GM23338 (cell line): ENCODE measurements at regions not wholly inside any gene's neighbourhood (a gene's known extent, or its start where the extent isn't known, plus 50 kb on each side); places are given as distances from the start of the nearest gene placed in this dataset.

ENCODE experiments used
- ATAC-seq: fragments of 200-7000 bp; cut with Tn5 transposase; 3 replicates; pipeline ENCODE4 v1.9.1; 2020
- DNase-seq: peaks from one replicate; pipeline ENCODE4 v3.0.0-alpha.2; 2015; ENCODE audit warnings: low spot score
- H2AFZ ChIP-seq: fragments of 200-600 bp; sonication (generic); 2 replicates; pipeline ENCODE4 v1.8.0; 2016; ENCODE audit warnings: antibody characterized with exemption, mild to moderate bottlenecking, moderate library complexity
- H3F3A ChIP-seq: fragments of 200-600 bp; sonication (generic); replicated peaks from 2 replicates; pipeline ENCODE4 v1.8.0; 2017; ENCODE audit warnings: antibody characterized with exemption, mixed run types, low read depth
- H3K27ac ChIP-seq: fragments of 200-600 bp; sonication (generic); 2 replicates; pipeline ENCODE4 v1.6.1; 2016; ENCODE audit warnings: low read depth
- H3K27me3 ChIP-seq: fragments of 200-600 bp; sonication (generic); 2 replicates; pipeline ENCODE4 v1.8.0; 2016; ENCODE audit warnings: mild to moderate bottlenecking, mixed run types, moderate library complexity; ENCODE audit not compliant: insufficient read depth
- H3K36me3 ChIP-seq: fragments of 200-600 bp; sonication (generic); 2 replicates; pipeline ENCODE4 v1.8.0; 2016; ENCODE audit warnings: mild to moderate bottlenecking; ENCODE audit not compliant: insufficient read depth
- H3K4me1 ChIP-seq: fragments of 200-600 bp; sonication (generic); 2 replicates; pipeline ENCODE4 v1.8.0; 2016; ENCODE audit warnings: mild to moderate bottlenecking, moderate library complexity; ENCODE audit not compliant: insufficient read depth
- H3K4me2 ChIP-seq: fragments of 200-600 bp; sonication (generic); 2 replicates; pipeline ENCODE4 v1.7.1; 2017; ENCODE audit warnings: mixed run types
- H3K4me3 ChIP-seq: fragments of 200-600 bp; sonication (generic); 2 replicates; pipeline ENCODE4 v1.6.1; 2016; ENCODE audit warnings: mixed run types
- H3K79me2 ChIP-seq: fragments of 200-600 bp; sonication (generic); replicated peaks from 2 replicates; pipeline ENCODE4 v1.8.0; 2017; ENCODE audit warnings: mild to moderate bottlenecking; ENCODE audit not compliant: insufficient read depth
- H3K9me2 ChIP-seq: fragments of 200-600 bp; sonication (generic); 2 replicates; pipeline ENCODE4 v1.8.0; 2017; ENCODE audit not compliant: insufficient read depth
- H4K20me1 ChIP-seq: fragments of 200-600 bp; sonication (generic); replicated peaks from 2 replicates; pipeline ENCODE4 v1.8.0; 2017; ENCODE audit warnings: mild to moderate bottlenecking; ENCODE audit not compliant: insufficient read depth
- H3K27ac Mint-ChIP-seq: 2 replicates; pipeline ENCODE4 v1.8.0; 2020; ENCODE audit warnings: inconsistent platforms, mild to moderate bottlenecking, moderate library complexity, mixed read lengths
- H3K27me3 Mint-ChIP-seq: 3 replicates; pipeline ENCODE4 v1.8.0; 2022; ENCODE audit warnings: low read depth, mild to moderate bottlenecking, moderate library complexity, mixed read lengths, inconsistent platforms; ENCODE audit not compliant: insufficient read depth, poor library complexity
- H3K36me3 Mint-ChIP-seq: 3 replicates; pipeline ENCODE4 v1.8.0; 2021; ENCODE audit warnings: low read depth, mild to moderate bottlenecking, inconsistent platforms, moderate library complexity, mixed read lengths
- H3K4me1 Mint-ChIP-seq: 3 replicates; pipeline ENCODE4 v1.8.0; 2020; ENCODE audit warnings: mild to moderate bottlenecking, inconsistent platforms, mixed read lengths
- H3K4me3 Mint-ChIP-seq: 3 replicates; pipeline ENCODE4 v1.8.0; 2021; ENCODE audit warnings: moderate library complexity, mild to moderate bottlenecking, inconsistent platforms, mixed read lengths
- H3K9me3 Mint-ChIP-seq: 3 replicates; pipeline ENCODE4 v1.8.0; 2020; ENCODE audit warnings: moderate library complexity, mild to moderate bottlenecking, inconsistent platforms, mixed read lengths
- EZH2 ChIP-seq: fragments of 200-600 bp; sonication (generic); IDR thresholded peaks from one replicate; pipeline ENCODE4 v1.8.0; 2017; ENCODE audit warnings: antibody characterized with exemption, mild to moderate bottlenecking, low read depth; ENCODE audit not compliant: unreplicated experiment
- JUNB ChIP-seq: IDR thresholded peaks from one replicate; pipeline ENCODE4 v1.6.1; 2016; ENCODE audit warnings: antibody characterized with exemption; ENCODE audit not compliant: unreplicated experiment
- NANOG ChIP-seq: IDR thresholded peaks from 2 replicates; pipeline ENCODE4 v1.6.1; 2016; ENCODE audit warnings: antibody characterized with exemption, borderline replicate concordance
- STAT1 ChIP-seq: IDR thresholded peaks from one replicate; pipeline ENCODE4 v1.6.1; 2016; ENCODE audit warnings: antibody characterized with exemption; ENCODE audit not compliant: unreplicated experiment
- ZNF331 ChIP-seq: fragments of 250-450 bp; sonication (Bioruptor Pico); IDR thresholded peaks from 2 replicates; pipeline ENCODE4 v1.5.0; 2020; ENCODE audit warnings: low read depth, mild to moderate bottlenecking, moderate library complexity
- TF ChIP-seq, protein P1 (sequence below): fragments of 250-450 bp; sonication (Bioruptor Pico); IDR thresholded peaks from 2 replicates; pipeline ENCODE4 v1.5.0; 2020; ENCODE audit warnings: mild to moderate bottlenecking, moderate library complexity
- TF ChIP-seq, protein P2 (sequence below): IDR thresholded peaks from 2 replicates; pipeline ENCODE4 v1.6.1; 2016; ENCODE audit warnings: antibody characterized with exemption
- TF ChIP-seq, protein P3 (sequence below), 2 experiments: fragments of 200-600 bp in 1 of 2; sonication (generic) in 1 of 2; conservative IDR thresholded peaks; 2 replicates each; pipeline versions ENCODE4 v1.5.1 to v1.6.1; 2016 to 2017; ENCODE audit warnings: antibody characterized with exemption in 2 of 2, low read depth in 2 of 2, mild to moderate bottlenecking in 2 of 2, moderate library complexity in 1 of 2

DNA sequence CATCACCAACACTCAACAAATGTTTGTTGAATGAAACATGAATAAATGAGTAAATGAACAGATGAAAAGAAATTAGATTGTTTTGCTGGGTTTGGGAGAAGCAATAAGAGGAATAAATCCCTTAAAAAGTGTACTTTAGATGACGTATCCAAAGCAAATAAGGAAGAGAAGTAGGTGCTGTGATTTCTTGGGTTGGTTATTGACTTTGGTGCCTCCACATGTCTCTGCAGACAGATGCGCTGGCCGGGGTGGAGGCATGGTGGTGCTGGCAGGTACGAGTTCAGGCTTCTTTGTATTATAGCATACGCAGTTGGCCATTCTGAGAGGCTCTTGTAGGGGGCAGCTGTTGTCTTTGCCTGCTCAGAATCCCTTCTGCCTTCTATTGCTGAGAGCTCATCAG lies 178.9 kb downstream of the POLR2M start:
- DNase-seq = no peak
- H4K20me1 ChIP-seq = no peaks in the 10 kb centered on the region
- Mint-ChIP-seq H3K27me3 (no peaks in the 10 kb centered on the region), H3K4me1 (no peaks in the 10 kb centered on the region), H3K4me3 (no peak overlapping the region), H3K27ac (no peak overlapping the region), H3K36me3 (no peaks in the 10 kb centered on the region), H3K9me3 (no peaks in the 10 kb centered on the region)
- TF ChIP-seq JUNB (no peak), STAT1 (no peak), ZNF331 (CRISPR knock-in tag) (no peak)
- TF ChIP-seq, protein P1, sequence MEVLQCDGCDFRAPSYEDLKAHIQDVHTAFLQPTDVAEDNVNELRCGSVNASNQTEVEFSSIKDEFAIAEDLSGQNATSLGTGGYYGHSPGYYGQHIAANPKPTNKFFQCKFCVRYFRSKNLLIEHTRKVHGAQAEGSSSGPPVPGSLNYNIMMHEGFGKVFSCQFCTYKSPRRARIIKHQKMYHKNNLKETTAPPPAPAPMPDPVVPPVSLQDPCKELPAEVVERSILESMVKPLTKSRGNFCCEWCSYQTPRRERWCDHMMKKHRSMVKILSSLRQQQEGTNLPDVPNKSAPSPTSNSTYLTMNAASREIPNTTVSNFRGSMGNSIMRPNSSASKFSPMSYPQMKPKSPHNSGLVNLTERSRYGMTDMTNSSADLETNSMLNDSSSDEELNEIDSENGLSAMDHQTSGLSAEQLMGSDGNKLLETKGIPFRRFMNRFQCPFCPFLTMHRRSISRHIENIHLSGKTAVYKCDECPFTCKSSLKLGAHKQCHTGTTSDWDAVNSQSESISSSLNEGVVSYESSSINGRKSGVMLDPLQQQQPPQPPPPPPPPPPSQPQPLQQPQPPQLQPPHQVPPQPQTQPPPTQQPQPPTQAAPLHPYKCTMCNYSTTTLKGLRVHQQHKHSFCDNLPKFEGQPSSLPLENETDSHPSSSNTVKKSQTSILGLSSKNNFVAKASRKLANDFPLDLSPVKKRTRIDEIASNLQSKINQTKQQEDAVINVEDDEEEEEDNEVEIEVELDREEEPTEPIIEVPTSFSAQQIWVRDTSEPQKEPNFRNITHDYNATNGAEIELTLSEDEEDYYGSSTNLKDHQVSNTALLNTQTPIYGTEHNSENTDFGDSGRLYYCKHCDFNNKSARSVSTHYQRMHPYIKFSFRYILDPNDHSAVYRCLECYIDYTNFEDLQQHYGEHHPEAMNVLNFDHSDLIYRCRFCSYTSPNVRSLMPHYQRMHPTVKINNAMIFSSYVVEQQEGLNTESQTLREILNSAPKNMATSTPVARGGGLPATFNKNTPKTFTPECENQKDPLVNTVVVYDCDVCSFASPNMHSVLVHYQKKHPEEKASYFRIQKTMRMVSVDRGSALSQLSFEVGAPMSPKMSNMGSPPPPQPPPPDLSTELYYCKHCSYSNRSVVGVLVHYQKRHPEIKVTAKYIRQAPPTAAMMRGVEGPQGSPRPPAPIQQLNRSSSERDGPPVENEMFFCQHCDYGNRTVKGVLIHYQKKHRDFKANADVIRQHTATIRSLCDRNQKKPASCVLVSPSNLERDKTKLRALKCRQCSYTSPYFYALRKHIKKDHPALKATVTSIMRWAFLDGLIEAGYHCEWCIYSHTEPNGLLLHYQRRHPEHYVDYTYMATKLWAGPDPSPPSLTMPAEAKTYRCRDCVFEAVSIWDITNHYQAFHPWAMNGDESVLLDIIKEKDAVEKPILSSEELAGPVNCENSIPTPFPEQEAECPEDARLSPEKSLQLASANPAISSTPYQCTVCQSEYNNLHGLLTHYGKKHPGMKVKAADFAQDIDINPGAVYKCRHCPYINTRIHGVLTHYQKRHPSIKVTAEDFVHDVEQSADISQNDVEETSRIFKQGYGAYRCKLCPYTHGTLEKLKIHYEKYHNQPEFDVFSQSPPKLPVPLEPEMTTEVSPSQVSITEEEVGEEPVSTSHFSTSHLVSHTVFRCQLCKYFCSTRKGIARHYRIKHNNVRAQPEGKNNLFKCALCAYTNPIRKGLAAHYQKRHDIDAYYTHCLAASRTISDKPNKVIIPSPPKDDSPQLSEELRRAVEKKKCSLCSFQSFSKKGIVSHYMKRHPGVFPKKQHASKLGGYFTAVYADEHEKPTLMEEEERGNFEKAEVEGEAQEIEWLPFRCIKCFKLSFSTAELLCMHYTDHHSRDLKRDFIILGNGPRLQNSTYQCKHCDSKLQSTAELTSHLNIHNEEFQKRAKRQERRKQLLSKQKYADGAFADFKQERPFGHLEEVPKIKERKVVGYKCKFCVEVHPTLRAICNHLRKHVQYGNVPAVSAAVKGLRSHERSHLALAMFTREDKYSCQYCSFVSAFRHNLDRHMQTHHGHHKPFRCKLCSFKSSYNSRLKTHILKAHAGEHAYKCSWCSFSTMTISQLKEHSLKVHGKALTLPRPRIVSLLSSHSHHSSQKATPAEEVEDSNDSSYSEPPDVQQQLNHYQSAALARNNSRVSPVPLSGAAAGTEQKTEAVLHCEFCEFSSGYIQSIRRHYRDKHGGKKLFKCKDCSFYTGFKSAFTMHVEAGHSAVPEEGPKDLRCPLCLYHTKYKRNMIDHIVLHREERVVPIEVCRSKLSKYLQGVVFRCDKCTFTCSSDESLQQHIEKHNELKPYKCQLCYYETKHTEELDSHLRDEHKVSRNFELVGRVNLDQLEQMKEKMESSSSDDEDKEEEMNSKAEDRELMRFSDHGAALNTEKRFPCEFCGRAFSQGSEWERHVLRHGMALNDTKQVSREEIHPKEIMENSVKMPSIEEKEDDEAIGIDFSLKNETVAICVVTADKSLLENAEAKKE (CRISPR knock-in tag) = no peak
- no peaks in the 10 kb centered on the region for H3K79me2 ChIP-seq
- H3K4me2 ChIP-seq = no peak overlapping the region
- no peak overlapping the region for H3K27ac ChIP-seq
- no peaks in the 10 kb centered on the region for H3K4me1 ChIP-seq
- no peak for ATAC-seq
- H3K4me3 ChIP-seq = no peak overlapping the region
- peaks cover 10% of the 10 kb centered on the region; the same call in 1 of the 2 replicates for H3K9me2 ChIP-seq
- H2AFZ ChIP-seq = no peak overlapping the region
- H3F3A ChIP-seq = no peaks in the 10 kb centered on the region
- no peaks in the 10 kb centered on the region for H3K36me3 ChIP-seq
- no peaks in the 10 kb centered on the region for H3K27me3 ChIP-seq

DNA sequence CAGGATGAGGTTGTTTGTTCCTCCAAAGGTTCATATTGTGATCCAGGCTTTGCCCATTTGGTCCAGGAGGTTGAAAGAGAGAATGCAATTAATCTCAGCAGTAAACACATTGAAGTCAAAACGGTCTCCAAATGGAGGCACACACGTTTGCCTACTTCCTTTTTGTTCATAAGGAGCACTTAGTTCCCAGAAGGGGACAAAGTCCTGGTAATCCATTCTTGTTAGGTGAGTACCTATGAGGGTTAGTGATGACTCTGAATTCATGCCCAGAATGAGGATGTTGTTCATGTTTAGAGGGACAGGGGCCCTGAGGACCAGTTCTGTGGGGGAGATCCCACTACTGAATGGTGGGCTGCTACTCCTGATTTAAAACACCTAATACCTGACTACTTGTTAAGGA lies 177.7 kb downstream of the ALDH1A2 start:
- ATAC-seq (no peak), DNase-seq (no peak)
- no peaks in the 10 kb centered on the region for H3K36me3 Mint-ChIP-seq
- Histone ChIP-seq H3K27me3 (no peaks in the 10 kb centered on the region), H3F3A (no peaks in the 10 kb centered on the region), H3K4me2 (no peak overlapping the region), H3K36me3 (no peaks in the 10 kb centered on the region), H2AFZ (no peak overlapping the region), H3K9me2 (peaks cover 14% of the 10 kb centered on the region; the same call in 1 of the 2 replicates), H3K4me3 (no peak overlapping the region), H3K4me1 (no peaks in the 10 kb centered on the region), H3K79me2 (no peaks in the 10 kb centered on the region), H3K27ac (no peak overlapping the region), H4K20me1 (no peaks in the 10 kb centered on the region)
- TF ChIP-seq NANOG (no peak), EZH2 (no peak)
- TF ChIP-seq, protein P2, sequence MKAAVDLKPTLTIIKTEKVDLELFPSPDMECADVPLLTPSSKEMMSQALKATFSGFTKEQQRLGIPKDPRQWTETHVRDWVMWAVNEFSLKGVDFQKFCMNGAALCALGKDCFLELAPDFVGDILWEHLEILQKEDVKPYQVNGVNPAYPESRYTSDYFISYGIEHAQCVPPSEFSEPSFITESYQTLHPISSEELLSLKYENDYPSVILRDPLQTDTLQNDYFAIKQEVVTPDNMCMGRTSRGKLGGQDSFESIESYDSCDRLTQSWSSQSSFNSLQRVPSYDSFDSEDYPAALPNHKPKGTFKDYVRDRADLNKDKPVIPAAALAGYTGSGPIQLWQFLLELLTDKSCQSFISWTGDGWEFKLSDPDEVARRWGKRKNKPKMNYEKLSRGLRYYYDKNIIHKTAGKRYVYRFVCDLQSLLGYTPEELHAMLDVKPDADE = no peak
- TF ChIP-seq, protein P3, sequence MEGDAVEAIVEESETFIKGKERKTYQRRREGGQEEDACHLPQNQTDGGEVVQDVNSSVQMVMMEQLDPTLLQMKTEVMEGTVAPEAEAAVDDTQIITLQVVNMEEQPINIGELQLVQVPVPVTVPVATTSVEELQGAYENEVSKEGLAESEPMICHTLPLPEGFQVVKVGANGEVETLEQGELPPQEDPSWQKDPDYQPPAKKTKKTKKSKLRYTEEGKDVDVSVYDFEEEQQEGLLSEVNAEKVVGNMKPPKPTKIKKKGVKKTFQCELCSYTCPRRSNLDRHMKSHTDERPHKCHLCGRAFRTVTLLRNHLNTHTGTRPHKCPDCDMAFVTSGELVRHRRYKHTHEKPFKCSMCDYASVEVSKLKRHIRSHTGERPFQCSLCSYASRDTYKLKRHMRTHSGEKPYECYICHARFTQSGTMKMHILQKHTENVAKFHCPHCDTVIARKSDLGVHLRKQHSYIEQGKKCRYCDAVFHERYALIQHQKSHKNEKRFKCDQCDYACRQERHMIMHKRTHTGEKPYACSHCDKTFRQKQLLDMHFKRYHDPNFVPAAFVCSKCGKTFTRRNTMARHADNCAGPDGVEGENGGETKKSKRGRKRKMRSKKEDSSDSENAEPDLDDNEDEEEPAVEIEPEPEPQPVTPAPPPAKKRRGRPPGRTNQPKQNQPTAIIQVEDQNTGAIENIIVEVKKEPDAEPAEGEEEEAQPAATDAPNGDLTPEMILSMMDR (conservative IDR thresholded peaks at IDR 0.05; ENCODE audit: low read depth in 2 of 2) = no peak
- H3K9me3 Mint-ChIP-seq = no peaks in the 10 kb centered on the region
- H3K4me3 Mint-ChIP-seq = no peak overlapping the region
- H3K27ac Mint-ChIP-seq = no peak overlapping the region
- H3K27me3 Mint-ChIP-seq = no peaks in the 10 kb centered on the region
- no peaks in the 10 kb centered on the region for H3K4me1 Mint-ChIP-seq
